K562 (cell line): ENCODE measurements at regions not wholly inside any gene's neighbourhood (a gene's known extent, or its start where the extent isn't known, plus 50 kb on each side); places are given as distances from the start of the nearest gene placed in this dataset.

Experiments
- ADNP ChIP-seq: fragments of 200-800 bp; sonication (Bioruptor generic); IDR thresholded peaks from 2 replicates; pipeline ENCODE4 v1.6.1; 2016; ENCODE audit warnings: missing genetic modification characterization, missing compliant biosample characterization
- ATF7 ChIP-seq: fragments of 450-650 bp; IDR thresholded peaks from 2 replicates; pipeline ENCODE4 v1.7.1; 2014; ENCODE audit warnings: mild to moderate bottlenecking, moderate library complexity
- GABPB2 ChIP-seq: fragments of 250-450 bp; sonication (Bioruptor Pico); conservative IDR thresholded peaks from 2 replicates; pipeline ENCODE4 v1.5.1; 2021; ENCODE audit warnings: mild to moderate bottlenecking
- HNRNPL ChIP-seq: fragments of 200-400 bp; formaldehyde crosslinking; IDR thresholded peaks from 2 replicates; pipeline ENCODE4 v1.6.1; 2017; ENCODE audit warnings: low read depth, mild to moderate bottlenecking, low read length
- MCM2 ChIP-seq: fragments of 450-650 bp; IDR thresholded peaks from 2 replicates; pipeline ENCODE4 v1.6.1; 2017; ENCODE audit warnings: low read depth, mild to moderate bottlenecking
- MED1 ChIP-seq: sonication (generic); formaldehyde crosslinking; IDR thresholded peaks from 2 replicates; pipeline ENCODE4 v1.8.1; 2023; ENCODE audit warnings: missing genetic modification reagents, borderline replicate concordance
- NCOA2 ChIP-seq, 2 experiments: fragments of 450-650 bp; IDR thresholded peaks; 2 replicates each; pipeline ENCODE4 v1.6.1; 2018; ENCODE audit warnings: mild to moderate bottlenecking in 2 of 2, moderate library complexity in 1 of 2; ENCODE audit not compliant: partially characterized antibody in 2 of 2
- NCOR1 ChIP-seq: fragments of 450-650 bp; IDR thresholded peaks from 2 replicates; pipeline ENCODE4 v1.6.1; 2016; ENCODE audit warnings: mild to moderate bottlenecking, moderate library complexity
- NELFE ChIP-seq: IDR thresholded peaks from 2 replicates; pipeline ENCODE4 v1.6.1; 2011; ENCODE audit warnings: mild to moderate bottlenecking; ENCODE audit not compliant: insufficient read depth, insufficient read length
- NFXL1 ChIP-seq: fragments of 450-650 bp; formaldehyde crosslinking; IDR thresholded peaks from 2 replicates; pipeline ENCODE4 v1.4.0; 2021; ENCODE audit warnings: mild to moderate bottlenecking
- NR2C1 ChIP-seq, 2 experiments: fragments of 450-650 bp; IDR thresholded peaks; 2 replicates each; pipeline ENCODE4 v1.6.1; 2017; ENCODE audit warnings: mild to moderate bottlenecking in 2 of 2, antibody characterized with exemption in 1 of 2, inconsistent platforms in 1 of 2, missing compliant biosample characterization in 1 of 2, missing genetic modification characterization in 1 of 2
- POU5F1 ChIP-seq: fragments of 150-350 bp; IDR thresholded peaks from 2 replicates; pipeline ENCODE4 v1.6.1; 2014; ENCODE audit warnings: borderline replicate concordance, low read length, low read depth, mild to moderate bottlenecking; ENCODE audit not compliant: partially characterized antibody
- ZBTB7A ChIP-seq: IDR thresholded peaks from 2 replicates; pipeline ENCODE4 v1.6.1; 2011; ENCODE audit warnings: low read depth, mild to moderate bottlenecking, low read length, moderate library complexity, borderline replicate concordance; ENCODE audit not compliant: control insufficient read depth
- ZNF133 ChIP-seq: fragments of 250-450 bp; sonication (Bioruptor Pico); IDR thresholded peaks from 2 replicates; pipeline ENCODE4 v1.4.0; 2020; ENCODE audit warnings: mild to moderate bottlenecking
- ZNF24 ChIP-seq: fragments of 450-650 bp; IDR thresholded peaks from 2 replicates; pipeline ENCODE4 v1.6.1; 2016
- ZNF324 ChIP-seq: fragments of 250-450 bp; sonication (Bioruptor Pico); IDR thresholded peaks from 2 replicates; pipeline ENCODE4 v1.4.0; 2020; ENCODE audit warnings: mild to moderate bottlenecking
- ZNF76 ChIP-seq: fragments of 250-450 bp; sonication (Bioruptor Pico); IDR thresholded peaks from 2 replicates; pipeline ENCODE4 v1.4.0; 2020; ENCODE audit warnings: mild to moderate bottlenecking, moderate library complexity, borderline replicate concordance
- TF ChIP-seq, protein P1 (sequence below): fragments of 250-450 bp; sonication (Bioruptor Pico); IDR thresholded peaks from 2 replicates; pipeline ENCODE4 v1.5.0; 2021; ENCODE audit warnings: mild to moderate bottlenecking, moderate library complexity
- TF ChIP-seq, protein P2 (sequence below): sonication (generic); formaldehyde crosslinking; IDR thresholded peaks from 2 replicates; pipeline ENCODE4 v1.8.1; 2023; ENCODE audit warnings: mild to moderate bottlenecking, missing genetic modification reagents
- TF ChIP-seq, protein P3 (sequence below): sonication (generic); formaldehyde crosslinking; IDR thresholded peaks from 2 replicates; pipeline ENCODE4 v1.8.0; 2022; ENCODE audit warnings: missing genetic modification reagents, mild to moderate bottlenecking, moderate library complexity, borderline replicate concordance
- TF ChIP-seq, protein P4 (sequence below): sonication (generic); formaldehyde crosslinking; IDR thresholded peaks from 2 replicates; pipeline ENCODE4 v1.8.1; 2023; ENCODE audit warnings: mild to moderate bottlenecking, missing genetic modification reagents, moderate library complexity

DNA sequence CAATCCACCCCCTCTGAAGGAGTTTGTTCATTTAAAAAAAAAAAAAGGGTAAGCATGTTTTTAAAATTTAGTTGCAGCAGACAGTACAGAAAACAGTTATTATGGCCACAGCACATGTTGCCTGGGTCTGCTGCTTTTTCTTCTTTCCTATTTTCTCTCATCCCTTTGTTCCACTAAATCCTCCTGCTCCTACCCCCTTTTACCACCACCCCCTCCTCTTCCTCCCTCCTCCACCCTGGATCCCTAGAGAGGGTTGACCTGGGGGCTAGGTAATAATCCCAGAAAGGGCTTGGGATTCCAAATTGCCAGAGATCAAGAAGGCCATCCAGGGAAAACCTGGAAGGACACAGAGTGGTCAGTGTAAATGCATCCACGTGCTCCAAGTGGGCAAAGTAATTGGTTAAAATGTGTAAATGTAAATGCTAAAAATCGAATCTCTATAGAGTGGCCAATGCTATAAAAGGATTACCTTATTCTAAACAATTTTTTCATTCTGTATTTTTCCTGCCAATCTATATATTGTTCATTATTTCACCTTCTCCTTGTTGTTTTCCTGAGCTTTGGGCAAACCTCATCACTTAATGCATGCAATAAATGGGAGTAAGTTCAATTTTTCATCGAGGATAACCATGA, 89.0 kb upstream of the PIK3CG start (continued):
- TF ChIP-seq NCOA2 (IDR thresholded peaks at IDR 0.05; ENCODE audit: partially characterized antibody in 2 of 2): no peak
- no peak for TF ChIP-seq ZNF133 (CRISPR knock-in tag)
- TF ChIP-seq ZBTB7A: no peak
- TF ChIP-seq ATF7: no peak
- no peak for TF ChIP-seq NR2C1 (IDR thresholded peaks at IDR 0.05)
- no peak for TF ChIP-seq NR2C1 (tag; IDR thresholded peaks at IDR 0.05)
- TF ChIP-seq ADNP (tag): no peak
- no peak for TF ChIP-seq POU5F1
- no peak for TF ChIP-seq NELFE
- TF ChIP-seq GABPB2 (CRISPR knock-in tag): no peak
- TF ChIP-seq HNRNPL: no peak; the same call in 1 of the 2 replicates
- TF ChIP-seq, protein P1, sequence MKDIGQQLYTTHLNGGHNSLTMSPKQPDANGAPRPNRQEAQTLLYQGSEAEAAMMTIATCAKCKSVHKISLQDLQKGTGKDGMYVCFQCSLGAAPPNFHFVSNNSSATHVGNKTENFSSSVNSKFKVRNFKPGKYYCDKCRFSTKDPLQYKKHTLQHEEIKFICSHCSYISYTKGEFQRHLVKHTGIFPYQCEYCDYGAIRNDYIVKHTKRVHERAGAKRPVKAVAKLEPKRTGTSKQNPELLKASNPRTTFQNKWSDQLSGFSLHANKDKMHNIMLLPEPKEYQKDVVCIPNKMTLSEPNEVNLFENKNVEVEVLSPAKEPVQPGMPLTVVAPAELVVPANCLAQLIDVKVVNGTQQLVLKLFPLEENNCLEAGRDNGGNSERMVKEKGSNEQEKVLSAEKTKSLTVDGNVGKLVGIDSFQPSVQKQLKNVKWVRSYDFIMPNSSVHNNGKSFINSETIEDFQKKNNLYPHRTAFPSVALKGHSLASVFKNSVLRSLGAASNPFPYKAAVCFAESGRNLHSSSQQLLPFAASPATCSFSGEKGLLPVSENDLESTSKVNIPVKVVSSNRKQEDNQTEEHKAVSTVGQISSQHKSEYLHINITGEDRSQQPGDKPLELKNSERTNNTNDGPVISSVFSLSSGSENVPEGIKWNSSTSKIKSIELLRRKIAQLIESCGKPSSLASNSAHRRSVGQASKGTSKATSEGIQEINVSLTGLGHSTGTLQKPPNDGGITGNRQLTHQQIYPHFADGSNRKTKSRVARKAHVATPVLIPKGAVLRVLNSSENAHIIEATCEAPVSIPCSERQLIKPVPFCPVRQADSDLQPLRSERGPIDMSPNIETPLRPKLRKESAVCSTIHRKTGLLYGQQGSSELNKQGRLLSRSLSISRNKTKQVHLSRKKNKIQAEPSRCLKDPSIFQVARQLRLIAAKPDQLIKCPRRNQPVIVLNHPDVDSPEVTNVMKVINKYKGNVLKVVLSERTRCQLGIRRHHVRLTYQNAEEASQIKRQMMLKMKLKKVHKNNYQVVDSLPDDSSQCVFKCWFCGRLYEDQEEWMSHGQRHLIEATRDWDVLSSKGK (CRISPR knock-in tag): no peak
- TF ChIP-seq, protein P2, sequence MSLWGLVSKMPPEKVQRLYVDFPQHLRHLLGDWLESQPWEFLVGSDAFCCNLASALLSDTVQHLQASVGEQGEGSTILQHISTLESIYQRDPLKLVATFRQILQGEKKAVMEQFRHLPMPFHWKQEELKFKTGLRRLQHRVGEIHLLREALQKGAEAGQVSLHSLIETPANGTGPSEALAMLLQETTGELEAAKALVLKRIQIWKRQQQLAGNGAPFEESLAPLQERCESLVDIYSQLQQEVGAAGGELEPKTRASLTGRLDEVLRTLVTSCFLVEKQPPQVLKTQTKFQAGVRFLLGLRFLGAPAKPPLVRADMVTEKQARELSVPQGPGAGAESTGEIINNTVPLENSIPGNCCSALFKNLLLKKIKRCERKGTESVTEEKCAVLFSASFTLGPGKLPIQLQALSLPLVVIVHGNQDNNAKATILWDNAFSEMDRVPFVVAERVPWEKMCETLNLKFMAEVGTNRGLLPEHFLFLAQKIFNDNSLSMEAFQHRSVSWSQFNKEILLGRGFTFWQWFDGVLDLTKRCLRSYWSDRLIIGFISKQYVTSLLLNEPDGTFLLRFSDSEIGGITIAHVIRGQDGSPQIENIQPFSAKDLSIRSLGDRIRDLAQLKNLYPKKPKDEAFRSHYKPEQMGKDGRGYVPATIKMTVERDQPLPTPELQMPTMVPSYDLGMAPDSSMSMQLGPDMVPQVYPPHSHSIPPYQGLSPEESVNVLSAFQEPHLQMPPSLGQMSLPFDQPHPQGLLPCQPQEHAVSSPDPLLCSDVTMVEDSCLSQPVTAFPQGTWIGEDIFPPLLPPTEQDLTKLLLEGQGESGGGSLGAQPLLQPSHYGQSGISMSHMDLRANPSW (CRISPR knock-in tag): no peak
- no peak for TF ChIP-seq ZNF324 (CRISPR knock-in tag)
- TF ChIP-seq ZNF76 (CRISPR knock-in tag): no peak
- no peak; the same call in 1 of the 2 replicates for TF ChIP-seq NCOR1
- TF ChIP-seq, protein P3, sequence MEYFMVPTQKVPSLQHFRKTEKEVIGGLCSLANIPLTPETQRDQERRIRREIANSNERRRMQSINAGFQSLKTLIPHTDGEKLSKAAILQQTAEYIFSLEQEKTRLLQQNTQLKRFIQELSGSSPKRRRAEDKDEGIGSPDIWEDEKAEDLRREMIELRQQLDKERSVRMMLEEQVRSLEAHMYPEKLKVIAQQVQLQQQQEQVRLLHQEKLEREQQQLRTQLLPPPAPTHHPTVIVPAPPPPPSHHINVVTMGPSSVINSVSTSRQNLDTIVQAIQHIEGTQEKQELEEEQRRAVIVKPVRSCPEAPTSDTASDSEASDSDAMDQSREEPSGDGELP (CRISPR knock-in tag): no peak
- no peak for TF ChIP-seq ZNF24
- TF ChIP-seq MCM2: no peak
- no peak for TF ChIP-seq NFXL1 (CRISPR knock-in tag)
- TF ChIP-seq MED1 (CRISPR knock-in tag): no peak
- TF ChIP-seq, protein P4, sequence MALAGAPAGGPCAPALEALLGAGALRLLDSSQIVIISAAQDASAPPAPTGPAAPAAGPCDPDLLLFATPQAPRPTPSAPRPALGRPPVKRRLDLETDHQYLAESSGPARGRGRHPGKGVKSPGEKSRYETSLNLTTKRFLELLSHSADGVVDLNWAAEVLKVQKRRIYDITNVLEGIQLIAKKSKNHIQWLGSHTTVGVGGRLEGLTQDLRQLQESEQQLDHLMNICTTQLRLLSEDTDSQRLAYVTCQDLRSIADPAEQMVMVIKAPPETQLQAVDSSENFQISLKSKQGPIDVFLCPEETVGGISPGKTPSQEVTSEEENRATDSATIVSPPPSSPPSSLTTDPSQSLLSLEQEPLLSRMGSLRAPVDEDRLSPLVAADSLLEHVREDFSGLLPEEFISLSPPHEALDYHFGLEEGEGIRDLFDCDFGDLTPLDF (CRISPR knock-in tag): no peak
